Body of pancreas (tissue), 4 donors: ENCODE measurements at regions not wholly inside any gene's neighbourhood (a gene's known extent, or its start where the extent isn't known, plus 50 kb on each side); places are given as distances from the start of the nearest gene placed in this dataset.

Experiments
- POLR2A ChIP-seq, 3 donors: fragments of 450-650 bp; IDR thresholded peaks; one replicate each; pipeline ENCODE4 v1.6.1; 2016; ENCODE audit warnings: antibody characterized with exemption in 3 of 3, mild to moderate bottlenecking in 2 of 3
- TF ChIP-seq, protein P1 (sequence below), 7 experiments: fragments of 450-650 bp in 4 of 7; fragments of 200-600 bp in 3 of 7; sonication (generic) in 3 of 7; IDR thresholded peaks; one replicate each; pipeline ENCODE4 v1.5.1; 2016 to 2019; ENCODE audit warnings: antibody characterized with exemption in 7 of 7

DNA sequence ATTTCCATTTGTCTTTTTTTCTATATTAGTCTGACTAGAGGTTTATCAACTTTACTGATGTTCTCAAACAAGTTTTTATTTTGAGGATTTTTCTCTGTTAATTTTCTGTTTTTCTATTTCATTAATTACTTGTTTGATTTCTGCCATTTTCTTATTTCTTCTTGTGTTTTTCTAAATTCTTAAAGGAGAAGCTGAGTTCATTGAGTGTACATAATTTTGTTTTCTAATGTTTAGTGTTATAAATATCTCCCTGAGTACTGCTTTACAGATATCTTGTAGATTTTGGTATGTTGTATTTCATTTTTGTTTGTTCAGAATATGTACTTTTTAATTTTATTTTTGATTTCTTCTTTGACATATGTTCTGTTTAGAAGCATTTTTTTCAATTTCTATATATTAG is 1404.3 kb upstream of the MIR17HG start:
- TF ChIP-seq, protein P1, sequence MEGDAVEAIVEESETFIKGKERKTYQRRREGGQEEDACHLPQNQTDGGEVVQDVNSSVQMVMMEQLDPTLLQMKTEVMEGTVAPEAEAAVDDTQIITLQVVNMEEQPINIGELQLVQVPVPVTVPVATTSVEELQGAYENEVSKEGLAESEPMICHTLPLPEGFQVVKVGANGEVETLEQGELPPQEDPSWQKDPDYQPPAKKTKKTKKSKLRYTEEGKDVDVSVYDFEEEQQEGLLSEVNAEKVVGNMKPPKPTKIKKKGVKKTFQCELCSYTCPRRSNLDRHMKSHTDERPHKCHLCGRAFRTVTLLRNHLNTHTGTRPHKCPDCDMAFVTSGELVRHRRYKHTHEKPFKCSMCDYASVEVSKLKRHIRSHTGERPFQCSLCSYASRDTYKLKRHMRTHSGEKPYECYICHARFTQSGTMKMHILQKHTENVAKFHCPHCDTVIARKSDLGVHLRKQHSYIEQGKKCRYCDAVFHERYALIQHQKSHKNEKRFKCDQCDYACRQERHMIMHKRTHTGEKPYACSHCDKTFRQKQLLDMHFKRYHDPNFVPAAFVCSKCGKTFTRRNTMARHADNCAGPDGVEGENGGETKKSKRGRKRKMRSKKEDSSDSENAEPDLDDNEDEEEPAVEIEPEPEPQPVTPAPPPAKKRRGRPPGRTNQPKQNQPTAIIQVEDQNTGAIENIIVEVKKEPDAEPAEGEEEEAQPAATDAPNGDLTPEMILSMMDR (IDR thresholded peaks at IDR 0.05) = no peak
- no peak for TF ChIP-seq POLR2A (IDR thresholded peaks at IDR 0.05)
